ENCODE measurements at regions not wholly inside any gene's neighbourhood (a gene's known extent, or its start where the extent isn't known, plus 50 kb on each side); places are given as distances from the start of the nearest gene placed in this dataset.

GRCh38 chr9:107688728-107689127 lies 199.2 kb upstream of the KLF4 start:
- Histone ChIP-seq H2AFZ (ENCODE audit: low read length) (no peak overlapping the region), H3K27me3 (ENCODE audit: insufficient read depth, low read length, poor library complexity, severe bottlenecking) (no peaks in the 10 kb centered on the region), H3F3A (ENCODE audit: low read depth) (no peaks in the 10 kb centered on the region), H3K36me3 (ENCODE audit: insufficient read depth, low read length) (no peaks in the 10 kb centered on the region), H3K9me3 (ENCODE audit: insufficient read depth, low read depth, low read length) (no peaks in the 10 kb centered on the region), H3K4me3 (ENCODE audit: low read length, poor library complexity, severe bottlenecking) (no peak overlapping the region), H3K4me1 (ENCODE audit: insufficient read depth, low read length, poor library complexity, severe bottlenecking) (no peaks in the 10 kb centered on the region), H4K20me1 (ENCODE audit: insufficient read depth, low read length, poor library complexity, severe bottlenecking) (no peaks in the 10 kb centered on the region), H3K79me2 (ENCODE audit: insufficient read depth, low read length) (no peaks in the 10 kb centered on the region), H3K9ac (ENCODE audit: low read depth, low read length, poor library complexity, severe bottlenecking) (no peak overlapping the region), H3K9me2 (replicated peaks; ENCODE audit: low read depth, low read length) (no peaks in the 10 kb centered on the region), H3K4me2 (ENCODE audit: low read depth, low read length, poor library complexity, severe bottlenecking) (no peak overlapping the region)
- TF ChIP-seq, protein P1, sequence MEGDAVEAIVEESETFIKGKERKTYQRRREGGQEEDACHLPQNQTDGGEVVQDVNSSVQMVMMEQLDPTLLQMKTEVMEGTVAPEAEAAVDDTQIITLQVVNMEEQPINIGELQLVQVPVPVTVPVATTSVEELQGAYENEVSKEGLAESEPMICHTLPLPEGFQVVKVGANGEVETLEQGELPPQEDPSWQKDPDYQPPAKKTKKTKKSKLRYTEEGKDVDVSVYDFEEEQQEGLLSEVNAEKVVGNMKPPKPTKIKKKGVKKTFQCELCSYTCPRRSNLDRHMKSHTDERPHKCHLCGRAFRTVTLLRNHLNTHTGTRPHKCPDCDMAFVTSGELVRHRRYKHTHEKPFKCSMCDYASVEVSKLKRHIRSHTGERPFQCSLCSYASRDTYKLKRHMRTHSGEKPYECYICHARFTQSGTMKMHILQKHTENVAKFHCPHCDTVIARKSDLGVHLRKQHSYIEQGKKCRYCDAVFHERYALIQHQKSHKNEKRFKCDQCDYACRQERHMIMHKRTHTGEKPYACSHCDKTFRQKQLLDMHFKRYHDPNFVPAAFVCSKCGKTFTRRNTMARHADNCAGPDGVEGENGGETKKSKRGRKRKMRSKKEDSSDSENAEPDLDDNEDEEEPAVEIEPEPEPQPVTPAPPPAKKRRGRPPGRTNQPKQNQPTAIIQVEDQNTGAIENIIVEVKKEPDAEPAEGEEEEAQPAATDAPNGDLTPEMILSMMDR (conservative IDR thresholded peaks at IDR 0.05; ENCODE audit: low read length): no peak
- TF ChIP-seq EZH2phosphoT487 (IDR thresholded peaks at IDR 0.05; ENCODE audit: borderline replicate concordance): no peak

DNA sequence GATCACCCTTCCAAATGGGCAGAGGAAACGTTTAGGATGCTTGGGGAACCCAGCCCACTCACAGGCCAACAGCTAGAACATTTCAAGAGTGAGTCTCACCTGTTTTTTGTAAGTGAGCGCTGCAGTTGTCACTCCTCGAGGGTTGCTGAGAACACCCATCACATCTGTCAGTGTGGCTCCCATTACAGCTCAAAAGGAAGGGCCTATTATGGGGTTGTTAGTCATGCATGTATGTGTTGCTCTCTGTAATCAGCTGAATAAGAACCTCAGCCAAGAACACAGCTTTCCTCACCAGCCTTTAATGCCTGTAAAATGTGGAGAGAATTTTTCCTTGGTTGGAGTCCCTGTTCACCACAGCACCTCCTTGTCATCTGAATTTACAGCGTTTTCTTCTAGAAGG lies 196.3 kb upstream of the KLF4 start:
- Histone ChIP-seq H4K20me1 (ENCODE audit: insufficient read depth, low read length, poor library complexity, severe bottlenecking) (no peaks in the 10 kb centered on the region), H3K4me3 (ENCODE audit: low read length, poor library complexity, severe bottlenecking) (no peak overlapping the region), H3K9me3 (ENCODE audit: insufficient read depth, low read depth, low read length) (no peaks in the 10 kb centered on the region), H3K79me2 (ENCODE audit: insufficient read depth, low read length) (no peaks in the 10 kb centered on the region), H3K4me2 (ENCODE audit: low read depth, low read length, poor library complexity, severe bottlenecking) (no peak overlapping the region), H2AFZ (ENCODE audit: low read length) (no peak overlapping the region), H3K27me3 (ENCODE audit: insufficient read depth, low read length, poor library complexity, severe bottlenecking) (no peaks in the 10 kb centered on the region), H3F3A (ENCODE audit: low read depth) (no peaks in the 10 kb centered on the region), H3K9ac (ENCODE audit: low read depth, low read length, poor library complexity, severe bottlenecking) (no peak overlapping the region), H3K9me2 (replicated peaks; ENCODE audit: low read depth, low read length) (no peaks in the 10 kb centered on the region), H3K4me1 (ENCODE audit: insufficient read depth, low read length, poor library complexity, severe bottlenecking) (no peaks in the 10 kb centered on the region), H3K36me3 (ENCODE audit: insufficient read depth, low read length) (no peaks in the 10 kb centered on the region)
- no peak for TF ChIP-seq EZH2phosphoT487 (IDR thresholded peaks at IDR 0.05; ENCODE audit: borderline replicate concordance)
- TF ChIP-seq, protein P1 (conservative IDR thresholded peaks at IDR 0.05; ENCODE audit: low read length): no peak

DNA sequence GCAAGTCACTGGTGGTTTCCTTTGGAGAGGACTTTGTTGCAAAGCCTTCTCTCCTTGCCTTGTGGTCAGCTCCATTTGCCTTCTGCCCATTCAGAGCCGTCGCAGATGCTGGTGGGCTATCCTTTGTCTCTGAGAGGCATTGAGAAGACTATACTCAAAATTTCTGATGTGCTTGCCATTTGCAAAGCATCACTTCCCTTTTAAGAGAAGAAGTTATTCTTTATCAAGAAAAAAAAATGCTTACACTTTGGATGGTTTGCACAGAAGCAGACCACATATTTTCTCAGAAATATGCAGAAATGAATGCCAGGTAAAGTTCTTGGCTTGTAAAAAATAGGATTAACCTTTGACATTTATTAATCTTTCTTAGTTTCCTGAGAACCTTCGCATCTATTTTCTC lies 195.8 kb upstream of the KLF4 start:
- Histone ChIP-seq H3K9ac (ENCODE audit: low read depth, low read length, poor library complexity, severe bottlenecking) (no peak overlapping the region), H3K27me3 (ENCODE audit: insufficient read depth, low read length, poor library complexity, severe bottlenecking) (no peaks in the 10 kb centered on the region), H3K9me3 (ENCODE audit: insufficient read depth, low read depth, low read length) (no peaks in the 10 kb centered on the region), H3K4me1 (ENCODE audit: insufficient read depth, low read length, poor library complexity, severe bottlenecking) (no peaks in the 10 kb centered on the region), H3K9me2 (replicated peaks; ENCODE audit: low read depth, low read length) (no peaks in the 10 kb centered on the region), H3K4me3 (ENCODE audit: low read length, poor library complexity, severe bottlenecking) (no peak overlapping the region), H3K36me3 (ENCODE audit: insufficient read depth, low read length) (no peaks in the 10 kb centered on the region), H3F3A (ENCODE audit: low read depth) (no peaks in the 10 kb centered on the region), H4K20me1 (ENCODE audit: insufficient read depth, low read length, poor library complexity, severe bottlenecking) (no peaks in the 10 kb centered on the region), H2AFZ (ENCODE audit: low read length) (no peak overlapping the region), H3K4me2 (ENCODE audit: low read depth, low read length, poor library complexity, severe bottlenecking) (no peak overlapping the region), H3K79me2 (ENCODE audit: insufficient read depth, low read length) (no peaks in the 10 kb centered on the region)
- TF ChIP-seq, protein P1 (conservative IDR thresholded peaks at IDR 0.05; ENCODE audit: low read length): no peak
- TF ChIP-seq EZH2phosphoT487 (IDR thresholded peaks at IDR 0.05; ENCODE audit: borderline replicate concordance): no peak

All from Loucy (cell line).